Activated CD4-positive, alpha-beta T cell treated with anti-CD3 and anti-CD28 coated beads, Interleukin-2, amount 50 U/mL, for 4 hours (primary cell): ENCODE measurements at regions not wholly inside any gene's neighbourhood (a gene's known extent, or its start where the extent isn't known, plus 50 kb on each side); places are given as distances from the start of the nearest gene placed in this dataset.
"Not testable (repeated sequence)": the region's sequence is repeated elsewhere in the genome, so short reads cannot be mapped to it uniquely, and the experiment has no call there.

Experiments
- DNase-seq, 2 experiments: peaks; one replicate each; pipeline ENCODE4 v3.0.0-alpha.2; 2020

DNA sequence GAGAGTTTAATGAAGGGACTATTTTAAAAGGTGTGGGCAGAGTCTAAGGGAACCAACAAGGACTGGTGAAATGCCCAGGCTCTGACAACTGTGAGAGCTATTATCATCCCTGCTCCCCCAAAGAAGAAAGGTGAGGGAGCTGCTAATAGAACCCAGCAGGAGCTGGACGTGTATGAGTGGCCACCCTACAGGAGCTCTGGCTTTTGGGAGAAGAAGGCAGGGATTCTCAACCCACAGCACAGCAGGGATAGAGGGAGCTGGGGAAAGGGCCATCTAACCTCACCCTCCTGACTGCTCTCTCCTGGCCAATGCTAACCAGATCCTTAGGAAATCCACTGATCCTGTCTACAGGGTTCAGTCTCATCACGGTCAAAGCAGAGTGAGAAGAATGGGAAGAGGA is 57.1 kb downstream of the GRIN2B start:
- no peak for DNase-seq

DNA sequence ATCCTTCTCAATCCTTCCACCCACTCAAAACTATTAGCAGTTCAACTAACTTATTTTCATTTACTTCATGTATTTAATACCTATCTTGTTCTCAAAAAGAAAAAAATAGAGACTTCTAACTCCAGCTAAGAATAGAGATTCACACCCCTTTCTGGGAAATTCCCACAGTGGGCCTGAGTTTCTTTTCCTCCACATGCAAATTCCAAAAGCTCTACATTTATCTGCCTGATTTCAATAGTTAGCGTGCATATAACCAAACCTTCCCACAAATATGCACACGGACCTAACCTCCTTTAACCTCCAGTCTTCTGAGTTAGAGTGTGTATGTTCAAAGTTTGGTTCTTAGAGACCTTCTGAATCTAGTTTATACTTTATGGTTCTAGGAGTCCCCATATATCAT is 62.5 kb downstream of the GRIN2B start:
- no peak for DNase-seq

DNA sequence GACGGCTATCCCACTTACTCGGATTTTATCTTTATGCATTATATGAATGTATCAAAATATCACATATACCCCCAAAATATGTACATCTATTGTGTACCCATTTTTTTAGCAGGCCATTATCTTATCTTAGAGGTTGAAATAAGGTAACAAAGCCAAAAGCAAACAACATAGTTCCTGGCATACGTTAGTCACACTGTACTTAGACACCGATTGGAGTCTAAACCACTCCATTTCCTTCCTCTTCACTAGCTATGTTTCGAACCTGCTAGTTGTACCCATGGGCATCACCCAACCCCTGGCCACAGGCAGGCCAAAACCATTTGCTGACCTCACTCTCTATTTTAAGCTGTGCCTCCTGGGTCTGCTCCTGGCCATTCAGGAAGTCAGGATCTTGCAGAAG is 66.3 kb downstream of the GRIN2B start:
- no peak for DNase-seq

DNA sequence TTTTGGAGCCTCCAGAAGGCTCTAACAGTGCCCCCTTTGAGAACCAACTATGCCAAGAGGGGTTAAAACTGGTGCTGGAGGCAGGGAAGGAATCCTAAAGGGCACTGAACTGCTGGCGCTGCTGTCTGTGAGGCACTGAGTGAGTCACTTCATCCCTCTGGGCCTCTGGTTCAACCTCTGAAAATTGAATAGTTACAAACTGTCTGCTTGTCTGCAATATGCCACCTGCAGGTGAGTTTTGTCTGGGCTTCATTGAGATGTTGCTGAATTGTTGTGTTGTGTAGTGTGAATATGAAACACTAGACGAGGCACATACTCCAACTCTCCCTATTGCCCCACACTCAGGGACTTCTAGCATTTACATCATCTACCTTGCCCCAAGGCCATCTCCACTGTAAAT is 68.0 kb downstream of the GRIN2B start:
- DNase-seq = no peak

DNA sequence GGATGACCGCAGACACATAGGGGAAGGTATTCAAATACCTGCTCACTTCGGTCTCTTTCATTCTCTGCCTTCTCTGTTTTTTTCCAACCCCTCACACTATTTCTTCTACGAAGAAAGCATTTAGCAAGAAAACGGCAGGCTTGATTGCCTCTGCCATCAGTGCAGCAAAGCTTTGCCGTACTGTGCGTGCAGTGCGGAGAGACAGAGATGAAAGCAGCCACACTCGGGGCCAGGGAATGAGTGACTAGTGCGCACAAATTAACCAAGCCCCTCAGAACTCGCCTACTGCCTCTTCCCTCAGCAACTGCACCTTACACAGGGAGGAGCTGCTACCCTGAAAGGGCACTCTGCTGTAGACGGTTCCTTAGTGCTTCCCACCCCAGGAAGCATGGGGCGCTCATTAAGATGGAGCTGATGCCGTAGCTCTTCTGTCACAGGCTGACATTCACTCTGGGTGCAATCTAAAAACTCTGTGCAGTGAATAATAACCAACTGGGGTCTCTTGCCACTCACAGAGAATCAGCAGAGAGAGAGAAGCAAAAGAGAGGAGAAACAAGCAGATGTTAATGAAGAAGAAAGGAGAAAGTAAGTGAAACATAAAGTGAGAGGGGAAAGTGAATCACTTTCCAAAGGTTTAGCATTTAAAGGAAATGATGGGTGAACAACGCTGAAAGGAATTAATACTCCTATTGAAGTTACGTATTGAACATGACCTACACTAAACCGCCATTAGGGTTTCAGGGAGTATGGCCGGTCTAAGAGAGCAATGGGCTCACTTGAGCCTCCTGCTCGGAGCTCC is 69.4 kb downstream of the GRIN2B start:
- no peak for DNase-seq

DNA sequence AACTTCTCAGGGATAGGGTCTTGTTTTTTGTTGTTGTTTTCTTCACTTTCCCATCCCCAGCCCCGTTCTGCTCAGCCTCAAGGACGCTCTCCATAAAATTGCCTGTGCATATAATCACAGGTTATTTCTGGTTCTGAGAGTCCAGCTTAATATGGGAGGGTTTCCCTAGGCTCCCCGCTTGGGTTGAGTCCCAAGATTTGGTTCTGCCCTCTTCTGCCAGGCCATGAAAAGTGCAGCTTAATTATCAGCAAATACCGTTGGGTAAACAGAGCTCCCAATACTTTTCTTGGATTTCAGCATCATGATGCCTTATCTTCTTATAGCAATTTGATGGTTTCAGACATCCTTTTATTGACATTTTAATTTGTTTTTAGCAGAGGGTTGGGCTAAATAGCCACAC is 75.6 kb downstream of the GRIN2B start:
- no peak for DNase-seq

DNA sequence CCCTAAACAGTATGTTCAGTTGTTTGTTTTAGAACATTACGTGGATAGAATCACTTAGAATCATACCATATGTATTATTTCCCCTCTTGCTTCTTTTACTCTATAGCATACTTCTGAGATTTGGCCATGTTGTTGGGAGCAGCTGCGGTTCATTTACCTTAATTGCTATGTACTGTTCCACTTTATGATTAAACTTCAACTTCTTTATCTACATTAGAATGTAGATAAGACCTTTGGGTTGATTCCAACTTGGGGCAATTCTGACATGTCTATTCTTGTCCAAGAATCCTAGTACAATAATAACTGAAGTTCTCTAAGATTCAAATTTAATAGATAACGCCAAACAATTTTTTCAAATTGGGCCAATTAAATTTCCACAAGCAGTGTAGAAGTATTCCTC is 80.7 kb downstream of the GRIN2B start:
- no peak for DNase-seq

DNA sequence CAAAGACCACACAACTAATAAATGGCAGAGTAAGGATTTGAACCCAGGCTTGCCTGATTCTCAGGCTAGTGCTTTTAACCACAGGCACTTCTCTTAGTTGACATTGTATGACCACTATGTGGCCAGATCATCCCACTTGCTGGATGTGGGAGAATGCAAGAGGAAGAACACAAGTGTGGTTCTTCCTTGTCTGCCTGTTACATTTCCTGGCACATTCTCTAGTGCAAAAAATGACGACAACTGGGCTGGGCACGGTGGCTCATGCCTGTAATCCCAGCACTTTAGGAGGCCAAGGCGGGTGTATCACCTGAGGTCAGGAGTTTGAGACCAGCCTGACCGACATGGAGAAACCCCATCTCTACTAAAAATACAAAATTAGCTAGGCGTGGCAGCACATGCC is 83.0 kb downstream of the GRIN2B start:
- not testable (repeated sequence) for DNase-seq

DNA sequence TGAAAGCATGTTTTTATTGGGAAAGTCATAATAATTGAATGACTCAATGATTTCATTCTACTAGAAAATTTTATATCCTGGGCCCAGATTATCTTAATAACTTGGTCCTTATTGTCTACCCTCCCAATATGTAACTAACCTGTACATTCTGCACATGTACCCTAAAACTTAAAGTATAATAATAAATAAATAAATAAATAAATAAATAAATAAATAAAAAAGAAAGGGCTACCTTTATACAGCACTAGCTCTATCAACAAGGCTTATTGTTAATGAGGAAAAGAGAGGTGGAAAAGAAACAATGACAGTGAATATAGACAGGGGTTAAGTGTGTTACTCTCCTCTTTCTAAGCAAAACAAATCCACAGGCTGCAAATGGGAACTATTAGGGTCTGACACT is 83.6 kb downstream of the GRIN2B start:
- DNase-seq = no peak

DNA sequence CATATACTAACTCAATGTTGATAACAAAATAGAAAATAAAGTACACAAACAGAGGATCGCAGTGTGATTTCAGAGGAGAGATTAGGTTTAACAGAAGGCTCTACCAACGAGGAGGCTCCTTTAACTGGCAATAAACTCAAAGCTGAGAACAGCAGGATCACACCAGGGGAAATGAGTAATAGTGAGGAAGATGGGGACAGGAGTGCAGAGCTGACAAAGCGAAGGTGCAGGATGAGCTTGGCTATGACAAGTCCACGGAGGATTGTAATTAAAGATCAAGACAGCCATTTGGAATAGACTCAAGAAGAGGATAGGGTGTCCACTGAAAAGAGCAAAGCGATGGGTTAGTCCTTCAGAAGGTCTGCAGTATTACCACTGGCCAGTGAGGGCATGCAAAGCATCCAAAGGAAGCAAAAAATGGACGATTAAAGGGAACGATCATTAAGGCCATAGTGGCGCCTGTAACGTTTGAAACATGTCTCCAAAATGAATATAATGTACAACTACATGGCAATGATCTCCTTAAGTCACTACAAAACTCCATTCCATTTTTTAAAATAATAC is 85.3 kb downstream of the GRIN2B start:
- no peak for DNase-seq

DNA sequence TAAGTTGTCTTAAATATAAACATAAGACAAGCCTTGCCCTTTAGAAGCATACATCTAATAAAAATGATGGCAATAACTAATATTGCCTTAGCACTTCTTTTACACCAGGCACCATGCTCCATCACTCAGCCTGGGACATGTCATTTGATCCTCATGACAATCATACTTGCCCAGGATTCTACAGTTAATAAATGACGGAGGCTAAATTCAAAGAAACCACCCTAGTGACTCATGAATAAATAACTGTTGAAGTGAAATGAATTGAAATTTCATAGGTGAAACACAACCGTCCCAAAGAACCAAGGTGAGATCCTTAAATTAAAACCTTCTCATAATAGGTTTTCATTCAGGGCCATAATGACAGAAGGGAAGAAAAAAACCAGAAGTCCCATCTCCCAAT is 89.5 kb downstream of the GRIN2B start:
- DNase-seq = no peak

DNA sequence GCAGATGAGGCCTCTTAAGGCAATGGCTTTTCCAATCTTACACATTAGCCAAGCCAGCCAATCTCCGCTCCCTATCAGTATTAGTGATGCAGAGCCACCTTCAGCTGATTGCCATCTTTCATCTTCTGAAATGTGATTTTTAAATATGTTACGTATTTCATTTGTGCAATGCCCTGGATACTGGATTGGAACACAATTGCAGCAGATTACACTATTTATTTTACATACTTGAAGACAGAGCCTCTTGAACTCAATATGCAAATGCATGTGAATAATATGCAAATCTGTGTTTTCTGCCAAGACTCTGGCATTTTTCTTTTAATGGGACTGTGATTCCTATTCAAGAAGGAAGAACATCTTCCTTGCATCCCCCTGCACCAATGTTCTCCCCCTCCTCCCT is 90.5 kb downstream of the GRIN2B start:
- no peak for DNase-seq

DNA sequence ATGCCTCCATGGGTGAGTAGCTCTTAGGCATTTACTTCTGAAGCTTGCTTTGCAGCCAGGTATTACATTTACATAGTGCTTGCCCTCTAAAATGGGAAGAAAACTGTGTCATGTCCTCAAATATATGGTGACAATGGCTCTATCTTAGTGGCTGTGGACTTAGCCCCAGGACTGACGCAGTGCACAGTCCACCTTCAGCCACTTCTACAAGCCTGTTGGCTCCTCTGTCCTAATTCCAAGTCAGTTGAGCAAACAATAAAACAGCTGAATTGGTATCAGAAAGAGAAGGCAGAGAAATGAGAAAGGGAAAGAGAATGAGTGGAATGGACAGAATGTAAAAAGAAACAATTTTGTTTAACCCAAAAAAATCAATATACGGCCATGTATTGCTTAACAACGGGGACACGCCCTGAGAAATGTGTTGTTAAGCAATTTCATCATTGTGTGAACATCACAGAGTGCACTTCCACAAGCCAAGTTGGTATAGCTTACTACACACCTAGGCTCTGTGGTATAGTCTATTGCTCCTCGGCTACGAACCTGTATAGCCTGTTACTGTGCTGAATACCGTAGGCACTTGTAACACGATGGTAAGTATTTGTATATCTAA is 93.5 kb downstream of the GRIN2B start:
- DNase-seq = no peak

DNA sequence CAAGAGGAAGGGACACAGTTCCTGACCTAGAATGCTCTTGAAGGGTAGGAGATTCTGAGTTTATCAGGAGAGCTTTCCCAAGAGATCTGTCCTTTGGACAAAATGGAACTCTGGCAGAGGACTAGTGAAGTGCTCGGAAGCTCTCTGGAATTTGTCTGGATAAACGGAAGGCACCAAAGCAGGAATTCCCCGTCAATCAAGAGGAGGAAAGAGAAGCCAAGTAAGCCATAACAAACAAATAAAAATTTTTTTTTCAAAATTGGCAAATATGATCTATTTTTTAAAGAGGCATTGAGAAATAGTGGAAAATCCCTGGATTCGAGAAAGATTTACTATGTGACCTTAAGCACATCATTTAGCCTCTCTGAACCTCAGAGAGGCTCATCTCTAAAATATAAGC is 99.2 kb downstream of the GRIN2B start:
- DNase-seq = no peak

DNA sequence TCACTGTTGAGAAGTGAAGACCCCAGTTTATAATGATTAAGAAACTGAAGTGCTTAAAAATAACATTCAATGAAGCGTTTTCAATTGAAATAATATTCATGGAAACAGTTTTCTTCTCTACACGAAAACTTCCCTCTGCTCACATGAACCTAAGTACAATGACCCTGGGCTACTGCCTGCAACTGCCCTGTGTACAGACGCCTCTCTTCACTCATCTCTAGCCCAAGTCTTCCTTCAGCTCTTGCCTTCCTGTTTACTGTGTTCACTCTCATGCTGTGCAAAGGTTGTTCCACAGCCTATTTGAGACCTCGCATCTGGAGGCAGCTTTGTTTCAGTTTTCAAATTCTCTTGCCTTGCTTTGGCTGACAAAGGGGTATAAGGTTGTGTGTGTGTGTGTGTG is 100.8 kb downstream of the GRIN2B start:
- no peak for DNase-seq

DNA sequence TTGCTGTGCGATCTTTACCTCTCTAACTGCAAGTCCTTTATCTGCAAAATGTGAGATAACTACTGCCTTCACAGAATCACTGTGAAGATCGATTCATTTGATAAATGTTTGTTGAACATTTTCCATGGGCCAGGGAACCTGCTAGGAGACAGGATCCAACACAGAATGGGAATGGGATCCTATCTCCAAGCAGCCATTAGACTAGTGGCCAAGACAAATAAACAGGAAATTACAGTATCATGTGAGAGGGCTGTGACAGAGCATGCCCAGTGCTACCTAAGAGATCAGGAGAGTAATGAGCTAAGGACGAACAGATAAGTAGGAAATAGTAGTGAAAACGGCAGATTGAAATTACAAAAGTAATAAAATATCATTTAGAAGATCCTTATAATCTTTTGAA is 105.7 kb downstream of the GRIN2B start:
- DNase-seq = no peak

DNA sequence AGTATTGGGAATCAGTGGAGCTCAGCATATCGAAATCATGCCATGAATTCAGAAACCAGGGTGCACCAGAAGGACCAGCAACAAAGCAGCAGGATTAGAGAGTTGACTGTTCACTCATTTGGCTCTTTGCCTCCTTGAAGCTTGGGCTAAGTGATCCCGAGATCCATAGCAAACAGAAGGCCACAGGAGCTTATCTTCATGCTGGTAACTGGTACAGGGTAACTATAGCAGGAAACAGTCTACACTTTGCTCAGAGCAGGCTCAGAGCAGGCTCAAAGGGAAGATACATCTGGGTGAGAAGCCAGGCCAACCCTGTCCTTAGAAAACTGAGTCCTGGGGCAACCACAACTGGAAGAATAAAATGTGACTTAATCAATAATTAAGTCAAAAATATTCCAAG is 111.1 kb downstream of the GRIN2B start:
- no peak for DNase-seq

DNA sequence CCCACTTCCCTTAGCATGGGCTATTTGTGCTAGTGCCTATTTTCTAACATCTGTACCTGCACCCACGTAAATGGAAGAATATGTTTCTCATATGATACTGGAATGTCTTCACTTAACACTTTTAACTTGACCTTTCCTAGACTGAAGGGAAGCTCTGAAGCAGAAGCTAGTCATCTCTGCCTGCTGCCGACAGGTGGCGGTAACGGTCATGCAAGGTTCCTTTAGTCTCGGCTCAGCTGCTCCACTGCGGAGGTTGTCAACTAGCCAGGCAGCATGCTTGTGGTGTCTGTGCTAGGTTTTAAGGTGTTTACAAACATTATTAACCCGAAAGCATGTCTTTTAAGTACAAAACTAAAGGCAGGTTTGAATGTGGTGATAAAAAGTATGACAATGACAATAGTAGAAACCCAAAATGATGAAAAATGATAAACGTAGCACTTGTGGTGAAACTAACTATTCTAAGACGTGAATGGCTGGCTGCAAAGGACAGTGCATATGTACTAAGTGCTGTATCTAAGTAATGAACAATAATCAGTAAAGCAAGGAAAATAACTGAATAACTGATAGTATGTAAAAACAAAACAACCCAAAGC is 117.2 kb downstream of the GRIN2B start:
- DNase-seq = peak; percentile 24 to 32

DNA sequence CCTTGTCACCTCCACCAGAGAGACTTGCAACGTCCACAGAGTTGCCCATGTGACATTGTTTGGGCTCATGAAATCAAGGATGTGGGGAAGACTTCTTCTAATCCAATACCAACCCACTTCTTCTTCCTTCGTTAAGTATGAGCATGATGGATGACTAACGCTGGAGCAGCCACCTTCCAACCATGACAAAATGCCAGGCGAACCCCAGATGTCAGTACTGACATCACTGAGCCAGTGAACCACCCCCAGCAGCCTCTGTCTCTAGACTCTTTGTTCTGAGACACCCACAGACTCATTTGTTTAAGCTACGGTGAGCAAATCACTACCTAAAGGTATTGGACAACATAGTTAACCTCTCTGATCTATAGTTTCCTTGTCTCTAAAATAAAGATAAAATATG is 123.7 kb downstream of the GRIN2B start:
- DNase-seq = no peak

DNA sequence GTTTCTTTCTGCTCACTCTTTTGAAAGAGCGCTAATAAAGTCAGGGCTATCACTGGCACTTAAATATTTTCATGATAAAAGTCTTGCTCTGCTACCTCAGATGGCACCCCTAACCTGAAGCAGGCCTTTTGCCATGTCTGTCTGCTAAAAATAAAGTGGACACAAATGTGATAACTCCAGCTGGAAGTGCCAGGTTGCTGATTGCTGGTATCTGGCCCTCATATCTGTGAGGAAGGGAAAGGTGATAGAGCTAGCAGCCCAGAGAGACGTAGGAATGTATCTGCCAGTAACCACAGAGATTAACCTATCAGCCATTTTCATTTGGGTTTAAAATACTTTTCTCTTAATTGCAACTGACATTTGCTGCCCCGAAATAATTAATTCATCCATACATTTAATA is 127.9 kb downstream of the GRIN2B start:
- no peak for DNase-seq

DNA sequence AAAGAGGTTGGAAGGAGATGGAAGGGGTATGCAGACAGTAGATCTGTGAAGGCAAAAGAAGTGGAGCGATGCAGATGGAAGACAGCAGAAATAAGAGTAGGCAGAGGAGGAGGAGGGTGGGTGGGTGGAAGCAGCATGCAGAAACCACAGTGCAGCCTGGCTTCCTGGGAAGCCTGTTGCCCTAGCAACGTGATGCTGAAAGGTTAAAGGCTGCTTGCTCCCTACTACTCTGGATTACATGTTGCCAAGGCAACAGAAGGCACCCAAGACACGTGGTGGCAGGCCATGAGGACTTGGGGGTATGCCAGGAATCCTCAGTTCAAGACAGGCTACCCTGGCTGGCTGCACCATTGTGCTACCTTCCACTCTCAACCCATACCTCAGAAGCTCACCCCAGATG is 129.6 kb downstream of the GRIN2B start:
- DNase-seq = no peak

DNA sequence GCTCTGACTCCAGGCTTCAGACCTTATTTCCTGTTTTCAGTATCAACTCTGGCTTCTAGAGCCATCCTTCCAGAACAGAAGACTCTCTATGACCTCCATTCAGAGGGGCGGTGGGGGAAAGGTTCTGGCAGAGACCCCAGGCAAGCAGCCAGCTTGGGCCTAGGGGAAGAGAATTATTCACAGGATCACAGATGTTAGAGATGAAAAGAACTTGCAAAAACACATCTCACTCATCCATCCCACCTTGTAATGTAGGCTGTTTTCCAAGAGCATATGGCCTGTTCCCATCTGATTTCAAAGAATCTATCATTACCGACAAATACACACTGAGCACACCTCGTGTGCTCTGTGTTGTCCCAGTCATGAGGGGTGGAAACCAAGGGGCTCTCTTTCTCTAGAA is 131.9 kb downstream of the GRIN2B start:
- no peak for DNase-seq

DNA sequence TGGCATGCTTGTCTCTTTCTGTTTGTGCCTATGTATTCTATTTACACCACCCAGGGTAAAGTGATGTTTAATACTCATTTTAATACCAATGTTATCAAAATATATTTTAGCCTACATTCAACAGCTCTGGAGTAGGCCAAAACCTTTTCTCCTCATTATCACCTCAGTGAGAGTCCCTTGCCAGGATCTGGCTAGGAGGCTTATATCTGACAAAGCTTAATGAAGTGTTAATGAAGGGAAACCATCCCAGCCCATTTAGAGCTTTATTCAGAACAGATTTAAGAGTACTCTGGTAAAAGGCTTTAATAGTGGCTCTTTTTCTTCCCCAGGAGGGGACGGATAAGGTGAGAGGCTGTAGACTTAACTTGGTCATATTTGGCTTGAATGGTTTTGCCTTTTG is 137.6 kb downstream of the GRIN2B start:
- DNase-seq = no peak

DNA sequence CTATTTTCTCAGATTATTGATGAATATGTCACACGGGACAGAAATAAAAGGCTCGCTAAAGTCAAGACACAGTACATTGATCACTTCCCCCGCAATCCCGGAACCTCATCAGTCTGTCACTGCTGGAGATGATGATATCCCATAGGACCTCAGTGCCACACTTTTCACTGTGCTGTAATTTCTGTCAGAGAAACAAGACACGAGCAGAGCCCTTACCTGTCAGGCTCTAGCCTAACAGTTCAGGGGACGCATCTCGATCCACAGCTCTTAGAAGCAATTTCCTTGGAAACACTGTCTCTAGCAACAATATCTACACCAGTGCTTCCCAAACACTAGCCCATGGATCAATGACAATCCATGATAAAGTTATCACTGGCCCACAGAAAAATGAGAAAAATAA is 140.0 kb downstream of the GRIN2B start:
- DNase-seq = no peak
